ENCODE measurements at regions not wholly inside any gene's neighbourhood (a gene's known extent, or its start where the extent isn't known, plus 50 kb on each side); places are given as distances from the start of the nearest gene placed in this dataset.

- no peak for TF ChIP-seq CTCF (IDR thresholded peaks at IDR 0.05)
- no peak for TF ChIP-seq POLR2A (IDR thresholded peaks at IDR 0.05)
- TF ChIP-seq EP300 (IDR thresholded peaks at IDR 0.05): no peak
- TF ChIP-seq POLR2AphosphoS5 (IDR thresholded peaks at IDR 0.05): no peak
Observed at GRCh38 chr6:157727629-157728182, 95.3 kb upstream of the SNX9 start.
